GM12872 (cell line): ENCODE measurements at regions not wholly inside any gene's neighbourhood (a gene's known extent, or its start where the extent isn't known, plus 50 kb on each side); places are given as distances from the start of the nearest gene placed in this dataset.

ENCODE experiments used
- CTCF ChIP-seq: IDR thresholded peaks from 3 replicates; pipeline ENCODE4 v1.5.1; 2011; ENCODE audit warnings: low read depth, mild to moderate bottlenecking, low read length, moderate library complexity; ENCODE audit not compliant: insufficient read depth

GRCh38 chr5:42021923-42022322 is 96.8 kb downstream of the FBXO4 start:
- no peak for TF ChIP-seq CTCF

- no peak for TF ChIP-seq CTCF
Observed at GRCh38 chr5:42022383-42022972, 97.4 kb downstream of the FBXO4 start.

- TF ChIP-seq CTCF: no peak
Observed at GRCh38 chr5:42026446-42026845, 101.4 kb downstream of the FBXO4 start.

- TF ChIP-seq CTCF: no peak
Observed at GRCh38 chr5:42032137-42032536, 107.1 kb downstream of the FBXO4 start.

- no peak for TF ChIP-seq CTCF
Observed at GRCh38 chr5:42035526-42035925, 110.4 kb downstream of the FBXO4 start.

- TF ChIP-seq CTCF: no peak
Observed at GRCh38 chr5:42036379-42036778, 111.3 kb downstream of the FBXO4 start.

GRCh38 chr5:42037379-42037932 is 112.4 kb downstream of the FBXO4 start:
- no peak for TF ChIP-seq CTCF

- TF ChIP-seq CTCF: no peak
Observed at GRCh38 chr5:42043400-42043799, 118.3 kb downstream of the FBXO4 start.
